T47D (cell line): ENCODE measurements at regions not wholly inside any gene's neighbourhood (a gene's known extent, or its start where the extent isn't known, plus 50 kb on each side); places are given as distances from the start of the nearest gene placed in this dataset.

Experiments used
- DNase-seq, 2 experiments: peaks; one replicate each; pipeline versions ENCODE4 v3.0.0 to v3.0.0-alpha.2; 2011 to 2012; ENCODE audit warnings: low read depth in 1 of 2, low spot score in 1 of 2
- JUND ChIP-seq: IDR thresholded peaks from 2 replicates; pipeline ENCODE4 v1.6.1; 2012; ENCODE audit warnings: low read depth
- in situ Hi-C: cut with HindIII; loops from 2 replicates; pipeline ENCODE4 v1.10.0; 2016; ENCODE audit warnings: low sequenced_read_pairs, low pct_unique_long_range_greater_than_20kb

GRCh38 chr9:93900971-93901861 is 53.9 kb downstream of the BARX1 start:
- in situ Hi-C loops: no loop called here
- no peak for TF ChIP-seq JUND
- no peak for DNase-seq

- no peak for TF ChIP-seq JUND
- in situ Hi-C loops: no loop called here
- no peak for DNase-seq
Measured at GRCh38 chr9:93900436-93900819, 54.7 kb downstream of the BARX1 start.

DNA sequence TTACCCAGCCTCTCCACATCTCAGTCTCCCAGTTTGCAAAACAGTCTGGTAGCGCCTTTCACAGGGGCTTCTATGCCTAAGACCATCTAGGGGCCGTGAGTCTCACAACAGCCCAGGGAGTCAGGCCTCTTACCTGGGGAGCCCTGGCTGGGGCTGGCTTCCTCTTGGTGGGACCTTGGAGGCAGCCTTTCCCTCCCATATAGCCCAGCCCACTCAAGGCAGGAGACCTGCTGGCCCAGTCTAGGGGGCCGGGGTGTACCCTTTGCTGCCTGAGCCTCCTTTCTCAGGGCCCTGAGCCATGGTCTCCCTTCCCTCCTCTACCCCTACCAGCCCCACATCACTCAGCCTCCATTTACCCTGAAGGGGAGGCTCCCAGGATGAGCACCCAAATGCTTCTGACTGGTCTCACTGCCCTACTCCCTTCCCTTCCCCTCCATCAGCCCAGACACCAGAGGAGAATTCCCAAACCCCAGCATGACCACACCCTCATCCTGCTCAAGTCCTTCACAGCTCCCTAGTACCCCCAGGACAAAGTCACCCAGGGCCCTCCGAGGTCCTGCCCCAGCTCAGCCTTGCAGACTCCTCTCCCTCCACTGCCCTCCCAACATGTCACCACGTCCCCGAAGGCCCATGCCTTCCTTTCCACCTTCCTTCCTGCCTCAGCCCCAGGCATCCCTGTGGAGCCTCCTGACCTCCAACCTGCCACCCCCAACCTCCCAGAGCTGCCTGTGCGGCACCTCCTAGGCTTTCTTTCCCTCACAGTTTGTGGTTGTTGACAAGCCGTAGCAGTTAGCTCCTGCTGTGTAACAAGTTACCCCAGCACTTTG is 55.3 kb downstream of the BARX1 start:
- DNase-seq: no peak
- no peak for TF ChIP-seq JUND
- in situ Hi-C loops: no loop called here

DNA sequence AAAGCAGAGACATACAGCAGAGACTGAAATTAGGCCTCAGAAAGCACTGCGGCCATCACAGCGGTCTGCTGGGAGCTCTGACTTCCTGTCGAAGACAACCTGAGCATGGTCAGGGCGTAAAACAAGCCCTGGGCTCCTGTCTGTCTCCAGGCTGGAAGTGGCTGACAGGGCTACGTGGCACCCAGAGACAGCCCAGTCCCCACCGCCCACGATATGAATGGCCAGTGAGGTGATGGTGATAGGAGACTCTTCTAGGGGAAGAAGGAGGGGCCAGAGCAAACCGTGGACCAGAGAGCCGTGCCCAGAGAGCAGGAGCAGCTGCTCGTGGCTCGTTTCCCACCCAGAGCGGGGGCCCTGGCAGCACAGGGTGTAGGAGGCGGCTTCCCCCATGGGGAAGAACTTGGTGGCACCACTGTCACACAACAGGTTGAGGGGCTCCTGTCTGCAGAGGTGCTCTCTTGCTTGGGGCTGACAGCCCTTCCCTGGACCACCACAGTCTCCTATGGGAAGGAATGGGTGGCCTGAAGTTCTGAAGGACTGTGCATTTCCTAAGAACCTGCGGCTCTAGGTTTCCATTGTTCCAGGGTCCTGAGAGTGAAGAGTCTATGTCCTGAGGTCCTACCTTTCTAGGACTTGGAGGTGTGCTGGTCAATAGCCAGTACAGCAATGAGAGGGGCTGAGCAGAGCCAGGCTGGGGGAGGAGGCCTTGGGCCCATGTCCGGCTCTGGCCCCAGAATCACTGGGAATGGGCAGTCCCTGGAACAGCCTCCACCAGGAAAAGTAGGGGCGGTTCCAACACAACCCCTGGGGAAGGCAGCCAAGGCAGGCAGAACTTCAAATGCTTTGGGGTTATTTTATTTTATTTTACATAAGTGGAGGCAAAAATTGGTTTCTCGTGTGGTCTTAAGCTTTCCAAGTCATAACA is 56.4 kb downstream of the BARX1 start:
- in situ Hi-C loops: no loop called here
- DNase-seq: no peak
- no peak for TF ChIP-seq JUND

GRCh38 chr9:93898026-93898425 is 57.1 kb downstream of the BARX1 start:
- in situ Hi-C loops: no loop called here
- DNase-seq: no peak
- no peak for TF ChIP-seq JUND

DNA sequence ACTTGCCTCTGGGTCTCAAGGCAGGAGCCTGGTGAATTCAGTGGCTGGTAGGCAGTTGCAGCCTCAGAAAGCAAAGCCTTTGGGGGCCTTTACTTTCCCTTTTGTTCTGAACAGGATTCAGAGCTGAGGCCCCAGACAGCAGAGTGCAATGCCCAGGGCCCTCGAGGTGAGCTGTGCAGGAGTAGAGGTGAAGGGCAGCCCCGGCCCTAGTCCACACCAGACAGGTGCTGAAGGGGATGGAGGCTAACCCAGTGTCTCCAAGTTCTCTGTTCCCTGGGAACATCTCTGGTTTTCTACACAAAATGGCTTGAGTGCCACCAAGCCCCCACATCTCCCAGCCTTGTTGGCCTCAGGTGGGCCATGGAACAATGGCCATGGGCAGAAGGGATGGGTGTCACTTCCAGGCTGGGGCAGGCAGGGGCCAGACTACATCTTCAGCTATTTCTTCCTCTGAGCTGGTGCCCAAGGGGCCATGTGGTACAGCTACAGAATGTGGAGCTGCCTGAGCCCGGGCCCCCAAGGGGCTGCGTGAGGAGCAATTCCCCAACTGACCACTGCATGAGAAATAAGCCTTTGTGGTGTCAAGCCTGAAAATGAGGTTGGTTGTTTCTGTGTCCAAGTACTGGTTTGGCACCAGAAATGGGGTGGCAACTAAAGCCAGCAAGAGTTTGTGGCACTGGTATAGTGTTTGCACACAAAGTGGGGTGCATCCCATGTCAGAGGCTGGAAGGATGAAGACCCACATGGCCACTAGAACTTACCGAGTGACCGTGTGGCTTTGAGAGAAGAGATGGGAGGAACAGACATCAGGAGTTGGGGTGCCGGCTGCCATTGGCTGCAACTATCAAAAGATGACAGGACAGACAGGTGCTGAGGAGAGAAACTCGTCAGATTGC is 57.8 kb downstream of the BARX1 start:
- in situ Hi-C loops: no loop called here
- no peak for TF ChIP-seq JUND
- DNase-seq: no peak

- TF ChIP-seq JUND: no peak
- no peak for DNase-seq
Measured at GRCh38 chr9:93896496-93897033, 58.6 kb downstream of the BARX1 start.

DNA sequence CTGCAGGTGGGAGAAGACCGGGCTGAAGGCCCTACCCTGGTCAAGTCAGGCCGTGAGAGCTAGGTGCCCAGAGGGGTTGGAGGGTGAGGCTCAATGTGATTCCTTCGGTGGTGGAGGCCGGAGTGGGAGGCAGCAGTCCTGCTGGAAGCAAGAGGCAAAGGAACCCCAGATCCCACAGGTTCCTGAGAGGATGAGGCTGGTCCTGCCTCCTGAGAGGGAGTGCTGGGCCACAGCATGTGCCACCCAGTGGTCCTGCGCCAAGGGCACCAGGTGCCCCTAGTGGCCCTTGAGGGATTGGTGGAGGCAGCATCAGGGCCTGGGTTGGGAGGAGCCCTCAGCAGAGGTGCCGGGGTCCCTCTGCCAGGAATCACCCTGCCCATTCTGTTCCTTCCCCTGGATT is 59.1 kb downstream of the BARX1 start:
- no peak for DNase-seq
- in situ Hi-C loops: no loop called here
- no peak for TF ChIP-seq JUND

More at GRCh38 chr9:93896496-93897033, 58.6 kb downstream of the BARX1 start:
- in situ Hi-C loops: no loop called here

DNA sequence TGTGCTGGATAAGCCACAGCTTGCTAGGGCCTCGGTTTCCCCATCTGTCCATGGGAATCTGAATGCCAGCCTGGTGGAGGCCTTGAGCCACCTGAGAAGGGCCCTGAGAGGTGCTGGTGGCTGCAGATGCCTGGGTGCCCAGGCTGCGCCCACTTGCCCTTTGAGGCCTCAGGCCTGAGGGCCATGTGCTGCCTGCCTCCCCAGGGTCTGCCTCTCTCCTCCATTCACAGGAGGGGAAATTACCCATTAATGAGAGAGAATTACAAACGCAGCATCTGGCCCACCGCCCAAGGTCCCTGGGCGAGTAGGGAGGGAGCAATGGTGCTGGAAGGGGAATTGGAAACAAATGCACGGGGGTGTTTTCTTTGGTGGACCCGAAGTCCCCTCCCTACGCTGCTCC is 59.6 kb downstream of the BARX1 start:
- TF ChIP-seq JUND: no peak
- in situ Hi-C loops: no loop called here
- no peak for DNase-seq

DNA sequence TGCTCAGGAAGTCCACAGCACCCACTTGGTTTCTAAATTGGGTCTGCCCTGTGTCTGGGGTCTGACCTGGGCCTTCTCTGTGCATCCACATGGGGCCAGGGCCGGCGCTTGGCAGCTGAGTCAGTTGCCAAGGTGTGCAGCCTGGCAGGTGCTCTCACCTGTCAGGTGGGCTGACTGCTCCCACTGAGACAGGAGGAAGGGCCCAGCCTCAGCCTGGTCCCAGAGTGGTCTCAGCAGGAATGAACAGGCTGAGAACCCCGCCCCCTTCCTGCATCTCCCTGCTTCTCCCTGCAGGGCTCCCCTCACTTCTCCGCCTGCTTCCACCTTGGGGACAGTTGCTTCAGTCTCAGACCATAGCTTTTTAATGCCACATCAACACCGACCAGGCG is 60.5 kb downstream of the BARX1 start:
- no peak for TF ChIP-seq JUND
- in situ Hi-C loops: no loop called here
- DNase-seq: no peak
